Kidney epithelial cell (primary cell): ENCODE measurements at regions not wholly inside any gene's neighbourhood (a gene's known extent, or its start where the extent isn't known, plus 50 kb on each side); places are given as distances from the start of the nearest gene placed in this dataset.

Source experiments
- DNase-seq: peaks from one replicate; pipeline ENCODE4 v3.0.0-alpha.2; 2010; ENCODE audit warnings: low read depth
- H3K27me3 ChIP-seq: 2 replicates; pipeline ENCODE4 v1.6.0; 2011; ENCODE audit warnings: low read length; ENCODE audit not compliant: control insufficient read depth, insufficient read depth
- H3K36me3 ChIP-seq: 2 replicates; pipeline ENCODE4 v1.5.1; 2011; ENCODE audit warnings: low read length; ENCODE audit not compliant: control insufficient read depth, insufficient read depth
- H3K4me3 ChIP-seq: 2 replicates; pipeline ENCODE4 v1.5.1; 2011; ENCODE audit warnings: low read depth, mild to moderate bottlenecking, control low read depth, low read length
- TF ChIP-seq, protein P1 (sequence below): IDR thresholded peaks from 2 replicates; pipeline ENCODE4 v1.5.1; 2011; ENCODE audit warnings: mild to moderate bottlenecking, moderate library complexity, low read length, control low read depth, inconsistent platforms; ENCODE audit not compliant: insufficient read depth, poor library complexity, severe bottlenecking

DNA sequence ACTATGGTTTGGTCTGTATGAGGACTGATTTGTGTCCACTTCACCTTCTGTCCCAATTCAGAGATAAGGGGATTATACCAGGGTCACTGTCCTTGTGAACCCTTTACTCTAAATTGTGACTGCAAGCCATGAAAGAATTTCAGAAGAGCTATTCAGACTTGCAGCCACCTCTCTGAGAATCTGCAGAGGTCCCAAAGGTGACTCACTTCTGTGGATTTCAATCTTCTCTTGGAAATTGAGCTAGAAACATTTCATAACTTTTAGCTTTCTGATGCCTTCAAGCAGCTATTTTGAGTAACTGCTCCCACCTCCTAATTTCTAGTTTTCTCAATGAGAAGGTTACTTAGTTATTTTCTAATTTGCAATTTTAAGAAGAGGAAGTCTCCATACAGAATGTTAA is 1242.4 kb upstream of the ACVR2A start:
- H3K4me3 ChIP-seq = no peak overlapping the region
- H3K27me3 ChIP-seq = no peaks in the 10 kb centered on the region
- TF ChIP-seq, protein P1, sequence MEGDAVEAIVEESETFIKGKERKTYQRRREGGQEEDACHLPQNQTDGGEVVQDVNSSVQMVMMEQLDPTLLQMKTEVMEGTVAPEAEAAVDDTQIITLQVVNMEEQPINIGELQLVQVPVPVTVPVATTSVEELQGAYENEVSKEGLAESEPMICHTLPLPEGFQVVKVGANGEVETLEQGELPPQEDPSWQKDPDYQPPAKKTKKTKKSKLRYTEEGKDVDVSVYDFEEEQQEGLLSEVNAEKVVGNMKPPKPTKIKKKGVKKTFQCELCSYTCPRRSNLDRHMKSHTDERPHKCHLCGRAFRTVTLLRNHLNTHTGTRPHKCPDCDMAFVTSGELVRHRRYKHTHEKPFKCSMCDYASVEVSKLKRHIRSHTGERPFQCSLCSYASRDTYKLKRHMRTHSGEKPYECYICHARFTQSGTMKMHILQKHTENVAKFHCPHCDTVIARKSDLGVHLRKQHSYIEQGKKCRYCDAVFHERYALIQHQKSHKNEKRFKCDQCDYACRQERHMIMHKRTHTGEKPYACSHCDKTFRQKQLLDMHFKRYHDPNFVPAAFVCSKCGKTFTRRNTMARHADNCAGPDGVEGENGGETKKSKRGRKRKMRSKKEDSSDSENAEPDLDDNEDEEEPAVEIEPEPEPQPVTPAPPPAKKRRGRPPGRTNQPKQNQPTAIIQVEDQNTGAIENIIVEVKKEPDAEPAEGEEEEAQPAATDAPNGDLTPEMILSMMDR = no peak
- no peak for DNase-seq
- H3K36me3 ChIP-seq = no peaks in the 10 kb centered on the region

DNA sequence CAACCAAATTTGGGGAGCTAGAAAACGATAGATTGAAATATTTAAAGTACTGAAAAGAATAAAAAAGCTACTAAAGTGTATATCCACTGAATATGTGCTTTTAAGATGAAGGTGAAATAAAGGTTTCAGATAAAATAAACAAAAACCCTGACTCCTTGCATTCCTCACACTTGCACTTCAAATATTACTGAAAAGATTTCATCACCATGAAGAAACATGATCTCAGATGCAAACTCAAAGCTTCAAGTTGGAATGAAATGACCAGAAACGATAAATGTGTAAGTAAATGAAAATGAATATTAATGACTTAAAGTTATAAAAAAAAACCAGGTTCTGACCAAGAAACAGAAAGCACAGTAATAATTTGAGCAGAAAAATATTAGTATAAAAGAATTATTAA is 1246.0 kb upstream of the ACVR2A start:
- TF ChIP-seq, protein P1 = no peak
- Histone ChIP-seq H3K4me3 (no peak overlapping the region), H3K36me3 (no peaks in the 10 kb centered on the region), H3K27me3 (no peaks in the 10 kb centered on the region)
- no peak for DNase-seq

DNA sequence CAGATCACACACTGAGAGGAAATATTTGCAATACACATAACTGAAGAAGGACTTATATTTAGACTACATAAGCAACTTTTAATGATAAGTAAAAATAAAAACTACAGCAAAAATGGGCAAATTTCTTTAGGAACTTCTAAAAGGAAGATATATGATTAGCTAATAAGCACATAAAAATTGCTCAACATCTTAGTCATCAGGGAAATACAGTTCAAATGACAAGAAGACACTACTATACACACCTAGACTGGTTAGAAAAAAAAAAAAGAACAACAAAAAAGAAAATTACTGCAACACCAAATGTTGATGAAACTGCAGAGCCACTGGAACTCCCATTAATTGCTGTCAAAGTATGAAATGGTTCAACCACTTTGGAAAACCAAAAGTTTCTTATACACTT is 1247.5 kb upstream of the ACVR2A start:
- TF ChIP-seq, protein P1 = no peak
- DNase-seq = no peak
- H3K27me3 ChIP-seq = no peaks in the 10 kb centered on the region

DNA sequence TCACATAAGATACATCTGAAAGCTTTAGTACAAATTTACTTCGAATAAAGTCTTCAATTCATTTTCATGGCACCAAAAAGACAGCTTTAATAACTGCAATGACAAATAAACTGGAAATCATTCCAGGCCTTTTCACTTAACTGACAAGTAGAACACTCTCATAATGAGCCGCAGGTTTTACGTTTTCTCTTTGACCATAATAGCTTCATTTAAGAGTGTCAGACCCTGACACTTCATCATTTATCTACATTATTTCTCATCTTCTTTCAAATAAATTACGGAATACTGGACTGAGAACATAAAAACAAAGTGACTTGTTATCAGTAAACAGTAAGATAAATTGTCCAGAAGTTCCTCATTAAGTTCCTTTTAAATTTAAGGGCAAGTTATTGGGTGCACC is 1252.9 kb upstream of the ACVR2A start:
- DNase-seq = no peak
- H3K36me3 ChIP-seq = no peaks in the 10 kb centered on the region
- H3K4me3 ChIP-seq = no peak overlapping the region
- TF ChIP-seq, protein P1 = no peak
- H3K27me3 ChIP-seq = no peaks in the 10 kb centered on the region

More for the DNA sequence above, 1247.5 kb upstream of the ACVR2A start:
- Histone ChIP-seq H3K4me3 (no peak overlapping the region), H3K36me3 (no peaks in the 10 kb centered on the region)

DNA sequence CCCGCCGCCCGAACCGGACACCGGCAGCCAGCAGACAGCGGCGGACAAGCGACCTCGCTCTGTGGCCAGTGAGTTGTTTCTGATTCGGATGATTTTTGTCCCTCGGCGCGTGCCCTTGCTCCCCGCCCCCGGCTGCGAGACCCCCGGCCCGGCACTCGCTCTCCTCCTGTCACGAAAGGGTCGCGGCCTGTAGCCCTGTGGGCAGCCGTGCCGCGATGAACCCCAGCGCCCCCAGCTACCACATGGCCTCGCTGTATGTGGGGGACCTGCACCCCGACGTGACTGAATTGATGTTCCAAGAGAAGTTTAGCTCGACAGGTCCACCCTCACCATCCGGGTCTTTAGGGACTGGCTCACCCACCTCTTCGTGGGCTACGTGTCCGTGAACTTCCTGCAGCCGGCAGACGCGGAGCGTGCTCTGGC is 1257.5 kb upstream of the ACVR2A start:
- TF ChIP-seq, protein P1 = no peak
- Histone ChIP-seq H3K36me3 (no peaks in the 10 kb centered on the region), H3K4me3 (no peak overlapping the region), H3K27me3 (no peaks in the 10 kb centered on the region)
- no peak for DNase-seq

DNA sequence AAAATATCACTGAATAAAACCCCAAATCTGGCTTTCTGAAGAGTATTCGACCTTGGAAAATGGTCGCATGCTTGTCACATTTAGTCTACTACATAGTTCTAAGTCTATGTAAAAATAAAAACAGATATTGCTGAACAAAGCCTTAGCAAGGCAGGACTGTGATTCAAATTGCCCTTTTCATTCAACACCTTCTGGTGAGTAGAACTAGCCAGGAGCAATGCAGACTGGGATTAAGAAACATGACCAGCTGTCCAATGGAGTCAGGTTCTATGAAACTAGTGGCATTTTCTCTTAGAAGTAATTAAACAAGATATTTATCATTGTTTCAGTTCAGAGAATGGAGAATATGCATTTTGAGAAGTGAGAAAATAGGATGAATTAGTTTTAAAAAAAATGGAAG is 1260.5 kb upstream of the ACVR2A start:
- H3K27me3 ChIP-seq = no peaks in the 10 kb centered on the region
- TF ChIP-seq, protein P1 = no peak
- DNase-seq = no peak
- H3K36me3 ChIP-seq = no peaks in the 10 kb centered on the region
- H3K4me3 ChIP-seq = no peak overlapping the region
